SK-N-SH (cell line): ENCODE measurements at regions not wholly inside any gene's neighbourhood (a gene's known extent, or its start where the extent isn't known, plus 50 kb on each side); places are given as distances from the start of the nearest gene placed in this dataset.

Source experiments
- CTCF ChIA-PET: fragments of 300-600, 350-600 bp; formaldehyde crosslinking; extraction: SDS; loops from one replicate; lab custom pipeline; 2021; lab: Yijun Ruan, JAX
- POLR2A ChIA-PET: fragments of 350-600 bp; sonication (Branson Sonifier 250); formaldehyde crosslinking; extraction: SDS; loops from one replicate; lab custom pipeline; 2020; ENCODE audit warnings: antibody characterized with exemption, inconsistent platforms; lab: Yijun Ruan, JAX
- DNase-seq: peaks from one replicate; pipeline ENCODE4 v3.0.0; 2012
- H2AFZ ChIP-seq: fragments of 200-600 bp; sonication (generic); 2 replicates; pipeline ENCODE4 v1.8.1; 2016; ENCODE audit warnings: antibody characterized with exemption, mild to moderate bottlenecking, low read depth
- H3F3A ChIP-seq: fragments of 200-600 bp; sonication (generic); replicated peaks from 2 replicates; pipeline ENCODE3; 2016; ENCODE audit warnings: antibody characterized with exemption, mild to moderate bottlenecking; ENCODE audit not compliant: insufficient read depth
- H3K27ac ChIP-seq, 2 experiments: fragments of 200-500 bp in 1 of 2; fragments of 200-600 bp in 1 of 2; sonication (Bioruptor generic) in 1 of 2; sonication (generic), shearing (Covaris generic) in 1 of 2; 2 replicates each; pipeline versions ENCODE4 v1.5.1 to v1.6.1; 2014 to 2016; ENCODE audit warnings: low read depth in 2 of 2, inconsistent platforms in 1 of 2, low read length in 1 of 2, mild to moderate bottlenecking in 1 of 2, mixed read lengths in 1 of 2
- H3K27me3 ChIP-seq: fragments of 200-600 bp; sonication (generic), shearing (Covaris generic); 2 replicates; pipeline ENCODE4 v1.6.1; 2016; ENCODE audit warnings: mixed run types; ENCODE audit not compliant: insufficient read depth
- H3K36me3 ChIP-seq, 2 experiments: fragments of 200-500 bp in 1 of 2; fragments of 200-600 bp in 1 of 2; sonication (Bioruptor generic) in 1 of 2; sonication (generic) in 1 of 2; replicated peaks in 1 of 2; 2 replicates each; pipeline versions ENCODE3 to v1.5.1; 2014 to 2016; ENCODE audit warnings: low read length in 1 of 2, mild to moderate bottlenecking in 1 of 2; ENCODE audit not compliant: insufficient read depth in 2 of 2, control insufficient read depth in 1 of 2
- H3K4me1 ChIP-seq, 2 experiments: fragments of 200-500 bp in 1 of 2; fragments of 200-600 bp in 1 of 2; sonication (Bioruptor generic) in 1 of 2; sonication (generic), shearing (Covaris generic) in 1 of 2; 2 replicates each; pipeline versions ENCODE4 v1.5.1 to v1.6.1; 2014 to 2016; ENCODE audit warnings: low read depth in 1 of 2, low read length in 1 of 2, mixed run types in 1 of 2; ENCODE audit not compliant: insufficient read depth in 2 of 2, control insufficient read depth in 1 of 2
- H3K4me2 ChIP-seq: fragments of 200-600 bp; sonication (generic), shearing (Covaris generic); 2 replicates; pipeline ENCODE4 v1.6.1; 2017; ENCODE audit warnings: mixed run types
- H3K4me3 ChIP-seq, 2 experiments: fragments of 200-500 bp in 1 of 2; fragments of 200-600 bp in 1 of 2; sonication (Bioruptor generic) in 1 of 2; sonication (generic), shearing (Covaris generic) in 1 of 2; 2 replicates each; pipeline versions ENCODE4 v1.5.1 to v1.8.1; 2014 to 2016; ENCODE audit warnings: low read depth in 2 of 2, inconsistent platforms in 1 of 2, low read length in 1 of 2, mild to moderate bottlenecking in 1 of 2, mixed read lengths in 1 of 2, moderate library complexity in 1 of 2
- H3K79me2 ChIP-seq: fragments of 200-600 bp; sonication (generic); 2 replicates; pipeline ENCODE4 v1.8.1; 2017; ENCODE audit warnings: mild to moderate bottlenecking; ENCODE audit not compliant: insufficient read depth
- H3K9ac ChIP-seq: fragments of 200-600 bp; sonication (generic); 2 replicates; pipeline ENCODE4 v1.6.1; 2017; ENCODE audit warnings: mixed run types
- H3K9me2 ChIP-seq: fragments of 200-600 bp; sonication (generic); 2 replicates; pipeline ENCODE4 v1.6.1; 2017; ENCODE audit warnings: mixed run types
- H3K9me3 ChIP-seq: fragments of 200-600 bp; sonication (generic); 2 replicates; pipeline ENCODE4 v1.6.1; 2017; ENCODE audit warnings: mixed run types, mild to moderate bottlenecking, moderate library complexity
- H4K20me1 ChIP-seq: fragments of 200-600 bp; sonication (generic); 2 replicates; pipeline ENCODE4 v1.6.1; 2017; ENCODE audit warnings: mild to moderate bottlenecking, mixed run types; ENCODE audit not compliant: insufficient read depth
- CHD2 ChIP-seq: fragments of 150-350 bp; IDR thresholded peaks from 2 replicates; pipeline ENCODE4 v1.6.1; 2018; ENCODE audit warnings: low read length; ENCODE audit not compliant: partially characterized antibody
- ELF1 ChIP-seq: IDR thresholded peaks from 2 replicates; pipeline ENCODE4 v1.4.0; 2012
- JUND ChIP-seq: IDR thresholded peaks from 2 replicates; pipeline ENCODE4 v1.4.0; 2012
- MEF2A ChIP-seq: IDR thresholded peaks from 2 replicates; pipeline ENCODE4 v1.4.0; 2012; ENCODE audit warnings: low read depth, borderline replicate concordance
- NRF1 ChIP-seq: IDR thresholded peaks from 2 replicates; pipeline ENCODE4 v1.6.1; 2012; ENCODE audit warnings: low read depth, mild to moderate bottlenecking, low read length
- RAD21 ChIP-seq: IDR thresholded peaks from 2 replicates; pipeline ENCODE4 v1.6.1; 2012; ENCODE audit warnings: mild to moderate bottlenecking, low read length
- RCOR1 ChIP-seq: fragments of 150-350 bp; IDR thresholded peaks from 2 replicates; pipeline ENCODE4 v1.6.1; 2017; ENCODE audit warnings: antibody characterized with exemption, low read length
- SIN3A ChIP-seq: IDR thresholded peaks from 2 replicates; pipeline ENCODE4 v1.6.1; 2012; ENCODE audit warnings: low read depth, mild to moderate bottlenecking, low read length, moderate library complexity, borderline replicate concordance
- SMC3 ChIP-seq: IDR thresholded peaks from 2 replicates; pipeline ENCODE4 v1.6.1; 2012; ENCODE audit warnings: low read depth, low read length, improper control_type of control experiment
- TEAD4 ChIP-seq: IDR thresholded peaks from 2 replicates; pipeline ENCODE4 v1.4.0; 2012; ENCODE audit warnings: mild to moderate bottlenecking, borderline replicate concordance; ENCODE audit not compliant: insufficient read depth
- WGBS: methylation state at CpG from one replicate; pipeline ENCODE4 v1.1.6; 2017; ENCODE audit warnings: low lambda C conversion rate; 5-methylcytosine and 5-hydroxymethylcytosine counted together
- TF ChIP-seq, protein P1 (sequence below): fragments of 150-350 bp; IDR thresholded peaks from 2 replicates; pipeline ENCODE4 v1.6.1; 2017; ENCODE audit warnings: antibody characterized with exemption, low read length, low read depth, borderline replicate concordance
- TF ChIP-seq, protein P2 (sequence below): fragments of 150-350 bp; IDR thresholded peaks from 2 replicates; pipeline ENCODE4 v1.6.1; 2016; ENCODE audit warnings: mild to moderate bottlenecking, low read depth, low read length
- TF ChIP-seq, protein P3 (sequence below): IDR thresholded peaks from 2 replicates; pipeline ENCODE4 v1.4.0; 2012; ENCODE audit warnings: low read depth
- TF ChIP-seq, protein P4 (sequence below): fragments of 200-600 bp; sonication (generic); IDR thresholded peaks from 2 replicates; pipeline ENCODE4 v1.6.1; 2017; ENCODE audit warnings: antibody characterized with exemption, mild to moderate bottlenecking, moderate library complexity

- peak; percentile 77 for DNase-seq
- Histone ChIP-seq H3K36me3 (no peaks in the 10 kb centered on the region), H3K27ac (no peak overlapping the region), H3K79me2 (no peaks in the 10 kb centered on the region), H3K9me3 (no peaks in the 10 kb centered on the region), H3K9me2 (no peaks in the 10 kb centered on the region), H3K4me3 (no peak overlapping the region; a peak in 1 of 4 replicates), H3K4me2 (no peak overlapping the region), H3K4me1 (peaks cover 2 to 10% of the 10 kb centered on the region in 2 experiments; a peak in 2 of 4 replicates), H2AFZ (no peak overlapping the region), H3K9ac (no peak overlapping the region), H4K20me1 (no peaks in the 10 kb centered on the region), H3F3A (no peaks in the 10 kb centered on the region), H3K27me3 (no peaks in the 10 kb centered on the region)
- ChIA-PET CTCF (interaction anchor here (0.6 to 20.7 kb wide), 36 partner anchors 8 to 1188 kb away, joined by 3 to 291 read pairs (median 4); partner anchors contain the start of gene IGFBP3), POLR2A (no interaction called here)
- 42% methylated on average over 14 of the region's 14 CpGs for WGBS
- peak; percentile 98 for TF ChIP-seq SMC3
- TF ChIP-seq JUND: no peak
- TF ChIP-seq SIN3A: no peak
- TF ChIP-seq RAD21: peak; percentile 99
- TF ChIP-seq TEAD4: no peak
- TF ChIP-seq, protein P1, sequence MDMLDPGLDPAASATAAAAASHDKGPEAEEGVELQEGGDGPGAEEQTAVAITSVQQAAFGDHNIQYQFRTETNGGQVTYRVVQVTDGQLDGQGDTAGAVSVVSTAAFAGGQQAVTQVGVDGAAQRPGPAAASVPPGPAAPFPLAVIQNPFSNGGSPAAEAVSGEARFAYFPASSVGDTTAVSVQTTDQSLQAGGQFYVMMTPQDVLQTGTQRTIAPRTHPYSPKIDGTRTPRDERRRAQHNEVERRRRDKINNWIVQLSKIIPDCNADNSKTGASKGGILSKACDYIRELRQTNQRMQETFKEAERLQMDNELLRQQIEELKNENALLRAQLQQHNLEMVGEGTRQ: no peak
- TF ChIP-seq, protein P2, sequence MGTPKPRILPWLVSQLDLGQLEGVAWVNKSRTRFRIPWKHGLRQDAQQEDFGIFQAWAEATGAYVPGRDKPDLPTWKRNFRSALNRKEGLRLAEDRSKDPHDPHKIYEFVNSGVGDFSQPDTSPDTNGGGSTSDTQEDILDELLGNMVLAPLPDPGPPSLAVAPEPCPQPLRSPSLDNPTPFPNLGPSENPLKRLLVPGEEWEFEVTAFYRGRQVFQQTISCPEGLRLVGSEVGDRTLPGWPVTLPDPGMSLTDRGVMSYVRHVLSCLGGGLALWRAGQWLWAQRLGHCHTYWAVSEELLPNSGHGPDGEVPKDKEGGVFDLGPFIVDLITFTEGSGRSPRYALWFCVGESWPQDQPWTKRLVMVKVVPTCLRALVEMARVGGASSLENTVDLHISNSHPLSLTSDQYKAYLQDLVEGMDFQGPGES: no peak
- TF ChIP-seq RCOR1: no peak
- TF ChIP-seq MEF2A: no peak
- TF ChIP-seq CHD2: no peak
- 0 out of 2 replicates have a peak, but pooled peaks have one; percentile 12 for TF ChIP-seq NRF1
- TF ChIP-seq, protein P3, sequence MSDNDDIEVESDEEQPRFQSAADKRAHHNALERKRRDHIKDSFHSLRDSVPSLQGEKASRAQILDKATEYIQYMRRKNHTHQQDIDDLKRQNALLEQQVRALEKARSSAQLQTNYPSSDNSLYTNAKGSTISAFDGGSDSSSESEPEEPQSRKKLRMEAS: 0 out of 2 replicates have a peak, but pooled peaks have one; percentile 19
- TF ChIP-seq, protein P4, sequence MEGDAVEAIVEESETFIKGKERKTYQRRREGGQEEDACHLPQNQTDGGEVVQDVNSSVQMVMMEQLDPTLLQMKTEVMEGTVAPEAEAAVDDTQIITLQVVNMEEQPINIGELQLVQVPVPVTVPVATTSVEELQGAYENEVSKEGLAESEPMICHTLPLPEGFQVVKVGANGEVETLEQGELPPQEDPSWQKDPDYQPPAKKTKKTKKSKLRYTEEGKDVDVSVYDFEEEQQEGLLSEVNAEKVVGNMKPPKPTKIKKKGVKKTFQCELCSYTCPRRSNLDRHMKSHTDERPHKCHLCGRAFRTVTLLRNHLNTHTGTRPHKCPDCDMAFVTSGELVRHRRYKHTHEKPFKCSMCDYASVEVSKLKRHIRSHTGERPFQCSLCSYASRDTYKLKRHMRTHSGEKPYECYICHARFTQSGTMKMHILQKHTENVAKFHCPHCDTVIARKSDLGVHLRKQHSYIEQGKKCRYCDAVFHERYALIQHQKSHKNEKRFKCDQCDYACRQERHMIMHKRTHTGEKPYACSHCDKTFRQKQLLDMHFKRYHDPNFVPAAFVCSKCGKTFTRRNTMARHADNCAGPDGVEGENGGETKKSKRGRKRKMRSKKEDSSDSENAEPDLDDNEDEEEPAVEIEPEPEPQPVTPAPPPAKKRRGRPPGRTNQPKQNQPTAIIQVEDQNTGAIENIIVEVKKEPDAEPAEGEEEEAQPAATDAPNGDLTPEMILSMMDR: peak; percentile 99
- no peak for TF ChIP-seq ELF1
These were observed 493.4 kb downstream of the TNS3 start for GRCh38 chr7:47088329-47089067.
